ENCODE measurements at regions not wholly inside any gene's neighbourhood (a gene's known extent, or its start where the extent isn't known, plus 50 kb on each side); places are given as distances from the start of the nearest gene placed in this dataset.

DNA sequence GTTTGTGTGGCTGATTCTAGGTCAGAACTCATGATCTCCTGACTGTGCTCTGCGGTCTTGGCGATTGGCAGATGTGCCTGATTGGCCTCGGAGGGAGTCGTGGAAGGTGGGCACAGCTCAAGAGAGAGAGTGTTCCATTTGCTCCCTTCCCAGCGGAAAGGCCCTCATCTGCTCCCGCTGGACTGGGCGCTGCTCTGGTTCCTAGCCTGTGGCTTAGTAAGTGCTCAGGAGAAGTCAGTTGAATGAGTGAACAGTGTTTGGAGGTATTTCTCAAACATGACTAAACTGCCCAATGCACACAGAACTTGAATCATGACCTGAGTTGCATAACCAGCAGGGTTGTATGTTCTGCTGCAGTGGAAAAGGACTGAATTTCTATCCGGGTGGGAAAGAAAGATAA is 120.2 kb upstream of the PITX1 start:
- no peak for TF ChIP-seq POLR2AphosphoS5 (IDR thresholded peaks at IDR 0.05; ENCODE audit: low read depth, low read length)
- TF ChIP-seq SIN3A (IDR thresholded peaks at IDR 0.05; ENCODE audit: borderline replicate concordance, low read depth, low read length) = no peak
- TF ChIP-seq TEAD4 (IDR thresholded peaks at IDR 0.05; ENCODE audit: borderline replicate concordance, insufficient read depth) = no peak
- TF ChIP-seq CHD2 (IDR thresholded peaks at IDR 0.05; ENCODE audit: low read length, partially characterized antibody) = no peak
